ENCODE measurements at regions not wholly inside any gene's neighbourhood (a gene's known extent, or its start where the extent isn't known, plus 50 kb on each side); places are given as distances from the start of the nearest gene placed in this dataset.

GRCh38 chr15:88403351-88403791 lies 63.8 kb downstream of the MRPL46 start:
- Mint-ChIP-seq H3K36me3 (no peaks in the 10 kb centered on the region), H3K4me3 (no peak overlapping the region)

GRCh38 chr15:88401996-88402656 lies 65.1 kb downstream of the MRPL46 start:
- H3K4me1 Mint-ChIP-seq, result no peaks in the 10 kb centered on the region
- CTCF ChIA-PET, result no interaction called here
- no peak overlapping the region for H3K4me3 Mint-ChIP-seq
- no peaks in the 10 kb centered on the region for H3K36me3 Mint-ChIP-seq
- H3K27me3 Mint-ChIP-seq, result peaks cover 38% of the 10 kb centered on the region
- no peak for ATAC-seq
- DNase-seq, result no peak
- H3K9me3 Mint-ChIP-seq (ENCODE audit: low read depth), result no peaks in the 10 kb centered on the region
- H3K27ac Mint-ChIP-seq, result no peak overlapping the region

More at GRCh38 chr15:88403351-88403791, 63.8 kb downstream of the MRPL46 start:
- Mint-ChIP-seq H3K27ac (no peak overlapping the region), H3K27me3 (peaks cover 43% of the 10 kb centered on the region), H3K4me1 (no peaks in the 10 kb centered on the region), H3K9me3 (ENCODE audit: low read depth) (no peaks in the 10 kb centered on the region)
- ATAC-seq, result no peak
- CTCF ChIA-PET, result no interaction called here
- DNase-seq, result no peak

- no peak for DNase-seq
- no peak overlapping the region for H3K4me3 Mint-ChIP-seq
- CTCF ChIA-PET, result interaction anchor here (0.6 kb wide), 1 partner anchor 50 kb away, joined by 3 read pairs; no protein-coding TSS in a partner anchor
- H3K9me3 Mint-ChIP-seq (ENCODE audit: low read depth), result no peaks in the 10 kb centered on the region
- H3K36me3 Mint-ChIP-seq, result no peaks in the 10 kb centered on the region
- ATAC-seq, result no peak
- H3K27ac Mint-ChIP-seq, result no peak overlapping the region
- no peaks in the 10 kb centered on the region for H3K4me1 Mint-ChIP-seq
- peaks cover 36% of the 10 kb centered on the region for H3K27me3 Mint-ChIP-seq
These were observed 65.8 kb downstream of the MRPL46 start for GRCh38 chr15:88401251-88401995.

GRCh38 chr15:88400591-88401250 lies 66.5 kb downstream of the MRPL46 start:
- no peaks in the 10 kb centered on the region for H3K36me3 Mint-ChIP-seq
- ATAC-seq (no peak), DNase-seq (no peak)
- CTCF ChIA-PET, result no interaction called here
- peaks cover 30% of the 10 kb centered on the region for H3K27me3 Mint-ChIP-seq
- H3K27ac Mint-ChIP-seq, result no peak overlapping the region
- H3K9me3 Mint-ChIP-seq (ENCODE audit: low read depth), result no peaks in the 10 kb centered on the region
- H3K4me1 Mint-ChIP-seq, result no peaks in the 10 kb centered on the region
- no peak overlapping the region for H3K4me3 Mint-ChIP-seq

GRCh38 chr15:88400084-88400483 lies 67.1 kb downstream of the MRPL46 start:
- DNase-seq (no peak), ATAC-seq (no peak)
- CTCF ChIA-PET, result no interaction called here
- no peak overlapping the region for H3K27ac Mint-ChIP-seq
- H3K9me3 Mint-ChIP-seq (ENCODE audit: low read depth), result no peaks in the 10 kb centered on the region
- H3K27me3 Mint-ChIP-seq, result peaks cover 30% of the 10 kb centered on the region
- H3K4me3 Mint-ChIP-seq, result no peak overlapping the region
- H3K4me1 Mint-ChIP-seq, result no peaks in the 10 kb centered on the region
- H3K36me3 Mint-ChIP-seq, result no peaks in the 10 kb centered on the region

GRCh38 chr15:88399021-88399685 lies 68.0 kb downstream of the MRPL46 start:
- Mint-ChIP-seq H3K9me3 (ENCODE audit: low read depth) (no peaks in the 10 kb centered on the region), H3K27ac (no peak overlapping the region), H3K27me3 (peaks cover 34% of the 10 kb centered on the region), H3K4me1 (no peaks in the 10 kb centered on the region), H3K4me3 (no peak overlapping the region), H3K36me3 (no peaks in the 10 kb centered on the region)
- DNase-seq, result no peak
- CTCF ChIA-PET, result no interaction called here
- no peak for ATAC-seq

- Mint-ChIP-seq H3K4me3 (no peak overlapping the region), H3K9me3 (ENCODE audit: low read depth) (no peaks in the 10 kb centered on the region), H3K36me3 (no peaks in the 10 kb centered on the region), H3K27ac (no peak overlapping the region), H3K4me1 (no peaks in the 10 kb centered on the region), H3K27me3 (peaks cover 41% of the 10 kb centered on the region)
- CTCF ChIA-PET, result no interaction called here
- DNase-seq, result no peak
- ATAC-seq, result no peak
These were observed 69.2 kb downstream of the MRPL46 start for GRCh38 chr15:88398011-88398410.

GRCh38 chr15:88397506-88397905 lies 69.7 kb downstream of the MRPL46 start:
- H3K4me3 Mint-ChIP-seq, result no peak overlapping the region
- CTCF ChIA-PET, result no interaction called here
- no peak for DNase-seq

GRCh38 chr15:88395872-88396781 lies 71.1 kb downstream of the MRPL46 start:
- DNase-seq (no peak), ATAC-seq (no peak)
- Mint-ChIP-seq H3K4me3 (no peak overlapping the region), H3K36me3 (no peaks in the 10 kb centered on the region), H3K27ac (no peak overlapping the region), H3K9me3 (ENCODE audit: low read depth) (no peaks in the 10 kb centered on the region), H3K4me1 (no peaks in the 10 kb centered on the region), H3K27me3 (peaks cover 26% of the 10 kb centered on the region)
- CTCF ChIA-PET, result no interaction called here

More at GRCh38 chr15:88397506-88397905, 69.7 kb downstream of the MRPL46 start:
- Mint-ChIP-seq H3K36me3 (no peaks in the 10 kb centered on the region), H3K27me3 (peaks cover 38% of the 10 kb centered on the region), H3K9me3 (ENCODE audit: low read depth) (no peaks in the 10 kb centered on the region), H3K4me1 (no peaks in the 10 kb centered on the region), H3K27ac (no peak overlapping the region)
- ATAC-seq, result no peak

GRCh38 chr15:88395241-88395640 lies 71.9 kb downstream of the MRPL46 start:
- H3K27me3 Mint-ChIP-seq, result peaks cover 23% of the 10 kb centered on the region
- no peak overlapping the region for H3K27ac Mint-ChIP-seq
- no peaks in the 10 kb centered on the region for H3K36me3 Mint-ChIP-seq
- DNase-seq, result no peak
- H3K9me3 Mint-ChIP-seq (ENCODE audit: low read depth), result no peaks in the 10 kb centered on the region
- no peak overlapping the region for H3K4me3 Mint-ChIP-seq
- CTCF ChIA-PET, result no interaction called here
- no peak for ATAC-seq
- H3K4me1 Mint-ChIP-seq, result no peaks in the 10 kb centered on the region

- no peak for ATAC-seq
- Mint-ChIP-seq H3K27me3 (peaks cover 22% of the 10 kb centered on the region), H3K9me3 (ENCODE audit: low read depth) (no peaks in the 10 kb centered on the region), H3K36me3 (no peaks in the 10 kb centered on the region), H3K4me1 (no peaks in the 10 kb centered on the region), H3K4me3 (no peak overlapping the region), H3K27ac (no peak overlapping the region)
- CTCF ChIA-PET, result no interaction called here
- no peak for DNase-seq
These were observed 72.5 kb downstream of the MRPL46 start for GRCh38 chr15:88394553-88395145.

- Mint-ChIP-seq H3K27me3 (peaks cover 19% of the 10 kb centered on the region), H3K27ac (no peak overlapping the region), H3K4me3 (no peak overlapping the region), H3K36me3 (no peaks in the 10 kb centered on the region), H3K4me1 (no peaks in the 10 kb centered on the region), H3K9me3 (ENCODE audit: low read depth) (no peaks in the 10 kb centered on the region)
- DNase-seq (no peak), ATAC-seq (no peak)
- CTCF ChIA-PET, result no interaction called here
These were observed 73.3 kb downstream of the MRPL46 start for GRCh38 chr15:88393719-88394519.

All from activated CD8-positive, alpha-beta memory T cell treated with anti-CD3 and anti-CD28 coated beads, Interleukin-2, amount 10 ng/mL, durations not matched to agents 7 days and 5 days (primary cell).